AG10803 (cell line): ENCODE measurements at regions not wholly inside any gene's neighbourhood (a gene's known extent, or its start where the extent isn't known, plus 50 kb on each side); places are given as distances from the start of the nearest gene placed in this dataset.
A peak's percentile ranks its signal among the peaks of the same experiment; 100 is the strongest.

ENCODE experiments used
- DNase-seq: peaks from one replicate; pipeline ENCODE4 v3.0.0; 2010; ENCODE audit warnings: low read depth
- H3K4me3 ChIP-seq: 2 replicates; pipeline ENCODE4 v1.5.1; 2011; ENCODE audit warnings: mild to moderate bottlenecking, low read length, control low read depth
- CTCF ChIP-seq: conservative IDR thresholded peaks from 2 replicates; pipeline ENCODE4 v1.5.1; 2011; ENCODE audit warnings: mild to moderate bottlenecking, low read length, control low read depth, inconsistent platforms

- no peak overlapping the region for H3K4me3 ChIP-seq
- DNase-seq, result no peak
- no peak for TF ChIP-seq CTCF
Observed at GRCh38 chr15:39209548-39210211, 371.2 kb upstream of the THBS1 start.

GRCh38 chr15:39211108-39211979, 369.5 kb upstream of the THBS1 start:
- no peak overlapping the region for H3K4me3 ChIP-seq

GRCh38 chr15:39213385-39213840, 367.5 kb upstream of the THBS1 start:
- no peak overlapping the region for H3K4me3 ChIP-seq
- peak; percentile 95 for DNase-seq
- TF ChIP-seq CTCF, result no peak

More at GRCh38 chr15:39211108-39211979, 369.5 kb upstream of the THBS1 start:
- DNase-seq, result no peak
- no peak for TF ChIP-seq CTCF

GRCh38 chr15:39215015-39215414, 365.9 kb upstream of the THBS1 start:
- H3K4me3 ChIP-seq, result no peak overlapping the region
- TF ChIP-seq CTCF, result no peak
- peak; percentile 76 for DNase-seq

GRCh38 chr15:39216816-39217215, 364.1 kb upstream of the THBS1 start:
- no peak overlapping the region for H3K4me3 ChIP-seq
- DNase-seq, result no peak
- TF ChIP-seq CTCF, result no peak

- no peak overlapping the region for H3K4me3 ChIP-seq
- no peak for TF ChIP-seq CTCF
- DNase-seq, result no peak
Observed at GRCh38 chr15:39219608-39220007, 361.3 kb upstream of the THBS1 start.
